H1 (cell line): ENCODE measurements at regions not wholly inside any gene's neighbourhood (a gene's known extent, or its start where the extent isn't known, plus 50 kb on each side); places are given as distances from the start of the nearest gene placed in this dataset.

Experiments
- CTCF ChIA-PET: fragments of 300-600 bp; sonication (Branson Sonifier 250); formaldehyde crosslinking; loops from one replicate; lab custom pipeline; 2021; ENCODE audit not compliant: partially characterized antibody; lab: Charles Lee
- POLR2A ChIA-PET: fragments of 300-600 bp; sonication (Branson Sonifier 250); formaldehyde crosslinking; loops from one replicate; lab custom pipeline; 2021; ENCODE audit warnings: inconsistent platforms; ENCODE audit not compliant: partially characterized antibody; lab: Charles Lee
- DNase-seq, 2 experiments: peaks; one replicate each; pipeline versions ENCODE4 v3.0.0 to v3.0.0-alpha.2; 2010 to 2022; ENCODE audit warnings: low spot score in 2 of 2, low read depth in 1 of 2, mixed read lengths in 1 of 2
- FAIRE-seq: peaks from 2 replicates; lab custom pipeline; 2011; peaks lifted over from hg19 to GRCh38; lab: Jason Lieb, UNC
- H2AFZ ChIP-seq: 2 replicates; pipeline ENCODE4 v1.8.1; 2012; ENCODE audit warnings: low read length, inconsistent platforms
- H2AK5ac ChIP-seq: 2 replicates; pipeline ENCODE4 v1.6.1; 2013; ENCODE audit warnings: low read depth, low read length
- H2BK120ac ChIP-seq: replicated peaks from 2 replicates; pipeline ENCODE3; 2013; ENCODE audit warnings: low read depth, low read length, inconsistent platforms
- H2BK12ac ChIP-seq: 2 replicates; pipeline ENCODE4 v1.6.1; 2013; ENCODE audit warnings: low read depth, low read length
- H2BK15ac ChIP-seq: 2 replicates; pipeline ENCODE4 v1.6.1; 2013; ENCODE audit warnings: low read length
- H2BK20ac ChIP-seq: 2 replicates; pipeline ENCODE4 v1.6.1; 2013; ENCODE audit warnings: low read length
- H2BK5ac ChIP-seq: 2 replicates; pipeline ENCODE4 v1.6.1; 2013; ENCODE audit warnings: low read depth, low read length
- H3K14ac ChIP-seq: 2 replicates; pipeline ENCODE4 v1.6.1; 2013; ENCODE audit warnings: inconsistent platforms; ENCODE audit not compliant: insufficient read length
- H3K18ac ChIP-seq: 2 replicates; pipeline ENCODE4 v1.6.1; 2013; ENCODE audit warnings: low read length; ENCODE audit errors: extremely low read depth
- H3K23ac ChIP-seq: 2 replicates; pipeline ENCODE4 v1.6.1; 2013; ENCODE audit warnings: inconsistent platforms; ENCODE audit not compliant: insufficient read length
- H3K23me2 ChIP-seq: 2 replicates; pipeline ENCODE4 v1.6.1; 2013; ENCODE audit warnings: low read depth, low read length
- H3K27ac ChIP-seq: 2 replicates; pipeline ENCODE4 v1.6.1; 2011; ENCODE audit warnings: low read depth, low read length, inconsistent platforms
- H3K27me3 ChIP-seq, 4 experiments: replicated peaks in 1 of 4; 1 replicate in 1 of 4; 2 replicates in 3 of 4; pipeline versions ENCODE4 v1.6.1 to v1.8.1; 2011 to 2013; ENCODE audit warnings: low read length in 3 of 4, mild to moderate bottlenecking in 3 of 4, inconsistent platforms in 2 of 4, mixed read lengths in 2 of 4, moderate library complexity in 1 of 4; ENCODE audit not compliant: control insufficient read depth in 3 of 4, insufficient read depth in 3 of 4; ENCODE audit errors: extremely low read depth in 1 of 4
- H3K36me3 ChIP-seq, 4 experiments: 2 replicates each; pipeline versions ENCODE4 v1.6.1 to v1.8.1; 2011 to 2013; ENCODE audit warnings: mild to moderate bottlenecking in 4 of 4, low read length in 3 of 4, moderate library complexity in 2 of 4, control low read depth in 1 of 4, inconsistent platforms in 1 of 4; ENCODE audit not compliant: insufficient read depth in 4 of 4, control insufficient read depth in 2 of 4
- H3K4ac ChIP-seq: replicated peaks from 2 replicates; pipeline ENCODE3; 2013; ENCODE audit warnings: low read length, low read depth, mixed read lengths, inconsistent platforms; ENCODE audit not compliant: insufficient read length
- H3K4me1 ChIP-seq, 4 experiments: replicated peaks in 1 of 4; 1 replicate in 1 of 4; 2 replicates in 3 of 4; pipeline versions ENCODE4 v1.6.1 to v1.8.1; 2011 to 2013; ENCODE audit warnings: low read length in 3 of 4, inconsistent platforms in 2 of 4, mixed read lengths in 1 of 4; ENCODE audit not compliant: insufficient read depth in 4 of 4, control insufficient read depth in 3 of 4
- H3K4me2 ChIP-seq, 2 experiments: 2 replicates each; pipeline versions ENCODE4 v1.6.1 to v1.8.1; 2011 to 2013; ENCODE audit warnings: low read depth in 2 of 2, low read length in 2 of 2, control low read depth in 1 of 2, inconsistent platforms in 1 of 2, mild to moderate bottlenecking in 1 of 2; ENCODE audit not compliant: insufficient read depth in 1 of 2
- H3K4me3 ChIP-seq, 4 experiments: fragments of 200-600, 300-600 bp in 1 of 4; sonication (generic), shearing (Covaris generic), sonication (Bioruptor Twin) in 1 of 4; 2 replicates each; pipeline versions ENCODE4 v1.5.1 to v1.8.1; 2011 to 2016; ENCODE audit warnings: low read length in 4 of 4, low read depth in 3 of 4, control low read depth in 2 of 4, inconsistent platforms in 2 of 4, mild to moderate bottlenecking in 2 of 4, mixed read lengths in 1 of 4, moderate library complexity in 1 of 4; ENCODE audit not compliant: insufficient read depth in 2 of 4; ENCODE audit errors: extremely low read depth in 1 of 4
- H3K56ac ChIP-seq: replicated peaks from 2 replicates; pipeline ENCODE3; 2013; ENCODE audit warnings: low read depth, mild to moderate bottlenecking, mixed read lengths, low read length, inconsistent platforms; ENCODE audit not compliant: insufficient read length
- H3K79me1 ChIP-seq: 2 replicates; pipeline ENCODE4 v1.6.1; 2013; ENCODE audit warnings: low read depth, low read length, control low read depth
- H3K79me2 ChIP-seq, 2 experiments: 2 replicates each; pipeline versions ENCODE4 v1.6.1 to v1.8.1; 2012 to 2013; ENCODE audit warnings: low read length in 2 of 2, mild to moderate bottlenecking in 2 of 2, inconsistent platforms in 1 of 2; ENCODE audit not compliant: insufficient read depth in 2 of 2, control insufficient read depth in 1 of 2
- H3K9ac ChIP-seq, 4 experiments: replicated peaks in 1 of 4; 1 replicate in 1 of 4; 2 replicates in 3 of 4; pipeline versions ENCODE4 v1.6.1 to v1.8.1; 2011 to 2013; ENCODE audit warnings: low read depth in 3 of 4, low read length in 3 of 4, control low read depth in 2 of 4, mild to moderate bottlenecking in 2 of 4, moderate library complexity in 2 of 4, inconsistent platforms in 1 of 4; ENCODE audit errors: extremely low read depth in 1 of 4
- H3K9me3 ChIP-seq, 2 experiments: 2 replicates each; pipeline versions ENCODE4 v1.6.1 to v1.8.1; 2012 to 2013; ENCODE audit warnings: mild to moderate bottlenecking in 2 of 2, moderate library complexity in 2 of 2, control low read depth in 1 of 2, inconsistent platforms in 1 of 2, low read depth in 1 of 2, low read length in 1 of 2, mixed read lengths in 1 of 2; ENCODE audit not compliant: insufficient read depth in 2 of 2
- H4K20me1 ChIP-seq, 2 experiments: replicated peaks in 1 of 2; 2 replicates each; pipeline versions ENCODE3 to v1.8.1; 2011 to 2013; ENCODE audit warnings: inconsistent platforms in 2 of 2, low read length in 2 of 2, mild to moderate bottlenecking in 1 of 2; ENCODE audit not compliant: insufficient read depth in 2 of 2, control insufficient read depth in 1 of 2
- H4K5ac ChIP-seq: 2 replicates; pipeline ENCODE4 v1.6.1; 2013; ENCODE audit warnings: low read length, low read depth, mixed read lengths, inconsistent platforms; ENCODE audit not compliant: insufficient read length
- H4K8ac ChIP-seq: 2 replicates; pipeline ENCODE4 v1.8.0; 2013; ENCODE audit warnings: mild to moderate bottlenecking, moderate library complexity, low read length, inconsistent platforms; ENCODE audit not compliant: insufficient read depth; ENCODE audit errors: extremely low read depth
- H4K91ac ChIP-seq: replicated peaks from 2 replicates; pipeline ENCODE3; 2013; ENCODE audit warnings: low read length, mixed read lengths, inconsistent platforms; ENCODE audit not compliant: insufficient read length
- BCL11A ChIP-seq, 2 experiments: IDR thresholded peaks; one replicate each; pipeline ENCODE4 v1.6.1; 2011; ENCODE audit warnings: low read depth in 2 of 2, low read length in 2 of 2, mild to moderate bottlenecking in 2 of 2
- CBX5 ChIP-seq: fragments of 300-800, 300-1000 bp; sonication (generic); IDR thresholded peaks from 2 replicates; pipeline ENCODE4 v1.7.1; 2016; ENCODE audit warnings: antibody characterized with exemption, low read length, low read depth
- EGR1 ChIP-seq: IDR thresholded peaks from 2 replicates; pipeline ENCODE4 v1.6.1; 2011; ENCODE audit warnings: low read depth, low read length, borderline replicate concordance
- GTF2F1 ChIP-seq: IDR thresholded peaks from 2 replicates; pipeline ENCODE4 v1.6.1; 2012; ENCODE audit warnings: low read depth, low read length, improper control_type of control experiment, borderline replicate concordance
- HDAC2 ChIP-seq, 2 experiments: fragments of 300-600 bp in 1 of 2; sonication (generic) in 1 of 2; IDR thresholded peaks; 2 replicates each; pipeline ENCODE4 v1.6.1; 2011 to 2012; ENCODE audit warnings: low read depth in 2 of 2, low read length in 2 of 2, mild to moderate bottlenecking in 2 of 2, moderate library complexity in 2 of 2, borderline replicate concordance in 1 of 2, inconsistent platforms in 1 of 2
- JUN ChIP-seq: IDR thresholded peaks from 2 replicates; pipeline ENCODE4 v1.6.1; 2011; ENCODE audit warnings: low read depth, mild to moderate bottlenecking, improper control_type of control experiment, low read length
- NRF1 ChIP-seq: IDR thresholded peaks from 2 replicates; pipeline ENCODE4 v1.6.1; 2011; ENCODE audit warnings: mild to moderate bottlenecking, low read depth, low read length, improper control_type of control experiment
- RAD21 ChIP-seq, 2 experiments: IDR thresholded peaks in 1 of 2; conservative IDR thresholded peaks in 1 of 2; 2 replicates each; pipeline ENCODE4 v1.6.1; 2011; ENCODE audit warnings: low read depth in 2 of 2, low read length in 2 of 2, improper control_type of control experiment in 1 of 2, inconsistent platforms in 1 of 2, mild to moderate bottlenecking in 1 of 2, moderate library complexity in 1 of 2
- SP2 ChIP-seq: IDR thresholded peaks from 2 replicates; pipeline ENCODE4 v1.6.1; 2012; ENCODE audit warnings: mild to moderate bottlenecking, low read length, inconsistent platforms
- TAF7 ChIP-seq: optimal IDR thresholded peaks from 2 replicates; pipeline ENCODE3; 2011; ENCODE audit warnings: low read depth, mild to moderate bottlenecking, inconsistent platforms, low read length, moderate library complexity, borderline replicate concordance
- WGBS, 2 experiments: shearing (Covaris generic) in 1 of 2; methylation state at CpG; one replicate each; pipeline versions ENCODE4 v1.1.6 to v1.1.7; 2013 to 2015; ENCODE audit warnings: low lambda C conversion rate in 2 of 2, mixed read lengths in 2 of 2, inconsistent platforms in 1 of 2, low coverage in 1 of 2, missing lambda C conversion rate in 1 of 2; ENCODE audit not compliant: insufficient replicate concordance in 2 of 2, insufficient coverage in 1 of 2, insufficient read length in 1 of 2; ENCODE audit errors: extremely low coverage in 1 of 2, missing lambda C conversion rate in 1 of 2; 5-methylcytosine and 5-hydroxymethylcytosine counted together

GRCh38 chr10:29827512-29827911 lies 192.7 kb upstream of the SVIL start:
- H3K4me2 ChIP-seq = no peak overlapping the region
- H3K36me3 ChIP-seq = no peaks in the 10 kb centered on the region
- no peak overlapping the region for H4K8ac ChIP-seq
- FAIRE-seq (no peak), DNase-seq (no peak)
- H3K79me2 ChIP-seq = no peaks in the 10 kb centered on the region
- H3K23ac ChIP-seq = no peak overlapping the region
- no peaks in the 10 kb centered on the region for H3K4me1 ChIP-seq
- H4K91ac ChIP-seq = no peak overlapping the region
- no peak overlapping the region for H2AFZ ChIP-seq
- WGBS, 2 experiments = 87% methylated on average over 7 of the region's 7 CpGs; no CpG with 5 or more reads in 1 of the 2 experiments
- H3K27ac ChIP-seq = no peak overlapping the region
- no peak overlapping the region for H3K4me3 ChIP-seq
- H2AK5ac ChIP-seq = no peak overlapping the region
- H2BK20ac ChIP-seq = no peak overlapping the region
- no peak overlapping the region for H3K56ac ChIP-seq
- H3K9me3 ChIP-seq = no peaks in the 10 kb centered on the region
- H4K5ac ChIP-seq = no peak overlapping the region
- H3K4ac ChIP-seq = no peak overlapping the region
- no peak overlapping the region for H3K9ac ChIP-seq
- ChIA-PET POLR2A (no interaction called here), CTCF (no interaction called here)
- H4K20me1 ChIP-seq = no peaks in the 10 kb centered on the region
- H3K23me2 ChIP-seq = no peaks in the 10 kb centered on the region
- no peaks in the 10 kb centered on the region for H3K27me3 ChIP-seq
- H3K79me1 ChIP-seq = no peaks in the 10 kb centered on the region
- H3K14ac ChIP-seq = no peak overlapping the region
- no peak overlapping the region for H2BK12ac ChIP-seq
- H2BK120ac ChIP-seq = no peak overlapping the region
- no peak overlapping the region for H3K18ac ChIP-seq
- H2BK5ac ChIP-seq = no peak overlapping the region
- H2BK15ac ChIP-seq = no peak overlapping the region
- TF ChIP-seq EGR1 (no peak), GTF2F1 (no peak), NRF1 (no peak), CBX5 (no peak), JUN (no peak), RAD21 (IDR thresholded peaks at IDR 0.05 in 1 of 2, conservative IDR thresholded peaks at IDR 0.05 in 1 of 2; ENCODE audit: low read depth in 2 of 2, low read length in 2 of 2) (no peak), SP2 (no peak), HDAC2 (IDR thresholded peaks at IDR 0.05; ENCODE audit: borderline replicate concordance in 1 of 2, low read depth in 2 of 2, low read length in 2 of 2) (no peak), TAF7 (no peak), BCL11A (IDR thresholded peaks at IDR 0.05; ENCODE audit: low read depth in 2 of 2, low read length in 2 of 2) (no peak)
